GM12865 (cell line): ENCODE measurements at regions not wholly inside any gene's neighbourhood (a gene's known extent, or its start where the extent isn't known, plus 50 kb on each side); places are given as distances from the start of the nearest gene placed in this dataset.

Experiments used
- DNase-seq: peaks from one replicate; pipeline ENCODE4 v3.0.0; 2010; ENCODE audit warnings: low read depth
- H3K4me3 ChIP-seq: 2 replicates; pipeline ENCODE4 v1.5.1; 2011; ENCODE audit warnings: mild to moderate bottlenecking, low read depth, low read length, control low read depth
- CTCF ChIP-seq: IDR thresholded peaks from 2 replicates; pipeline ENCODE4 v1.5.1; 2011; ENCODE audit warnings: low read length, control low read depth, low read depth, inconsistent platforms; ENCODE audit not compliant: insufficient read depth; ENCODE audit errors: missing control alignments

GRCh38 chr15:93174836-93175235 is 85.8 kb upstream of the RGMA start:
- H3K4me3 ChIP-seq: no peak overlapping the region
- no peak for DNase-seq
- no peak for TF ChIP-seq CTCF

GRCh38 chr15:93173369-93173768 is 84.4 kb upstream of the RGMA start:
- H3K4me3 ChIP-seq: no peak overlapping the region
- DNase-seq: no peak
- no peak for TF ChIP-seq CTCF

GRCh38 chr15:93171476-93171875 is 82.5 kb upstream of the RGMA start:
- no peak for DNase-seq
- TF ChIP-seq CTCF: no peak
- H3K4me3 ChIP-seq: no peak overlapping the region

GRCh38 chr15:93170329-93170728 is 81.3 kb upstream of the RGMA start:
- DNase-seq: no peak
- H3K4me3 ChIP-seq: no peak overlapping the region
- TF ChIP-seq CTCF: no peak

GRCh38 chr15:93168910-93169309 is 79.9 kb upstream of the RGMA start:
- DNase-seq: no peak
- H3K4me3 ChIP-seq: no peak overlapping the region
- TF ChIP-seq CTCF: no peak

GRCh38 chr15:93167291-93167690 is 78.3 kb upstream of the RGMA start:
- no peak for DNase-seq
- no peak for TF ChIP-seq CTCF

GRCh38 chr15:93166675-93167074 is 77.7 kb upstream of the RGMA start:
- no peak overlapping the region for H3K4me3 ChIP-seq
- no peak for TF ChIP-seq CTCF
- no peak for DNase-seq

More at GRCh38 chr15:93167291-93167690, 78.3 kb upstream of the RGMA start:
- no peak overlapping the region for H3K4me3 ChIP-seq
